ENCODE measurements at regions not wholly inside any gene's neighbourhood (a gene's known extent, or its start where the extent isn't known, plus 50 kb on each side); places are given as distances from the start of the nearest gene placed in this dataset.

DNA sequence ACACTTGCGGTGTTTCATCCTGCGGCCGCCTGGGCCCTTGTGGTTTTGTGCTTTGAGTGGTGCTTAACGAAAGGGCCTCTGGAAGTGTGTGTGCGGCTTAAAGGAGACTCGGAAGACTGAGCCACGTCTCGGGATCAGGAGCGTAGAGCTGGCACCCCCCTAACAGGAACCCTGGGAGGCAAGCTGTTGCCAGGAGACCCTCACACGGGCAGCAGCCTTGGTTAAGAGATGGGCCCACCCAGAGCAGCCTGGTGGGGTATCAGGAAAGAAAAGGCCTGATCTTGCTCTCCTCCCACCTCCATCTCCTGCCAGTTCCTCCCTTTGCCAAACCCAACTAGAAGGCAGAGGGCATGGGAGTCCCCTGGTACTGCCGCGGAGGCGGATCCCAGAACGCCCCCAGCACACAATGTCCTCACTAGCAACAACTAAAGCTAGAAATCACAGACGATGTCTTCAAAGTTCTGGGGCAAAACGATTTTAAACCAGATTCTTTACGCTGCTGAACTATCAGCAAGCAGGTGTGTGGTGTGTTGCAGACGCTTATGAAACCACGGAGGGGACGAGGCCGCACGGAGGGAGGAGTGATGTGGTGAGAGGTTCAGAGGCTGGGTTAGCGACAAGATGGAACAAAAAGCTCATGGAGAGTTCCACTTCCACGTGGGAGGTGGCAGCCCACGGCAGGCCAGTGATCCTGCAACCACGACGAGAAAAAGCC lies 67.0 kb upstream of the INPP5A start:
- TF ChIP-seq, protein P1, sequence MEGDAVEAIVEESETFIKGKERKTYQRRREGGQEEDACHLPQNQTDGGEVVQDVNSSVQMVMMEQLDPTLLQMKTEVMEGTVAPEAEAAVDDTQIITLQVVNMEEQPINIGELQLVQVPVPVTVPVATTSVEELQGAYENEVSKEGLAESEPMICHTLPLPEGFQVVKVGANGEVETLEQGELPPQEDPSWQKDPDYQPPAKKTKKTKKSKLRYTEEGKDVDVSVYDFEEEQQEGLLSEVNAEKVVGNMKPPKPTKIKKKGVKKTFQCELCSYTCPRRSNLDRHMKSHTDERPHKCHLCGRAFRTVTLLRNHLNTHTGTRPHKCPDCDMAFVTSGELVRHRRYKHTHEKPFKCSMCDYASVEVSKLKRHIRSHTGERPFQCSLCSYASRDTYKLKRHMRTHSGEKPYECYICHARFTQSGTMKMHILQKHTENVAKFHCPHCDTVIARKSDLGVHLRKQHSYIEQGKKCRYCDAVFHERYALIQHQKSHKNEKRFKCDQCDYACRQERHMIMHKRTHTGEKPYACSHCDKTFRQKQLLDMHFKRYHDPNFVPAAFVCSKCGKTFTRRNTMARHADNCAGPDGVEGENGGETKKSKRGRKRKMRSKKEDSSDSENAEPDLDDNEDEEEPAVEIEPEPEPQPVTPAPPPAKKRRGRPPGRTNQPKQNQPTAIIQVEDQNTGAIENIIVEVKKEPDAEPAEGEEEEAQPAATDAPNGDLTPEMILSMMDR (IDR thresholded peaks at IDR 0.05 in 2 of 3, conservative IDR thresholded peaks at IDR 0.05 in 1 of 3; ENCODE audit: borderline replicate concordance in 1 of 3, insufficient read depth in 1 of 3, low read depth in 2 of 3, low read length in 2 of 3): no peak
- TF ChIP-seq POLR2A (IDR thresholded peaks at IDR 0.05; ENCODE audit: borderline replicate concordance, extremely low read depth, insufficient read depth, insufficient read length) (no peak), JUND (IDR thresholded peaks at IDR 0.05) (no peak), EZH2phosphoT487 (IDR thresholded peaks at IDR 0.05; ENCODE audit: borderline replicate concordance) (no peak), EZH2 (IDR thresholded peaks at IDR 0.05) (no peak), SP1 (IDR thresholded peaks at IDR 0.05; ENCODE audit: low read depth) (no peak), YY1 (IDR thresholded peaks at IDR 0.05; ENCODE audit: extremely low read depth, insufficient replicate concordance, low read depth, low read length) (no peak), ZNF274 (IDR thresholded peaks at IDR 0.05; ENCODE audit: low read depth, low read length) (no peak), EGR1 (IDR thresholded peaks at IDR 0.05; ENCODE audit: low read depth) (no peak), POLR2AphosphoS5 (IDR thresholded peaks at IDR 0.05; ENCODE audit: low read depth, low read length) (no peak), REST (IDR thresholded peaks at IDR 0.05; ENCODE audit: low read depth) (no peak), SIN3A (IDR thresholded peaks at IDR 0.05; ENCODE audit: low read depth) (no peak)
- TF ChIP-seq, protein P2, sequence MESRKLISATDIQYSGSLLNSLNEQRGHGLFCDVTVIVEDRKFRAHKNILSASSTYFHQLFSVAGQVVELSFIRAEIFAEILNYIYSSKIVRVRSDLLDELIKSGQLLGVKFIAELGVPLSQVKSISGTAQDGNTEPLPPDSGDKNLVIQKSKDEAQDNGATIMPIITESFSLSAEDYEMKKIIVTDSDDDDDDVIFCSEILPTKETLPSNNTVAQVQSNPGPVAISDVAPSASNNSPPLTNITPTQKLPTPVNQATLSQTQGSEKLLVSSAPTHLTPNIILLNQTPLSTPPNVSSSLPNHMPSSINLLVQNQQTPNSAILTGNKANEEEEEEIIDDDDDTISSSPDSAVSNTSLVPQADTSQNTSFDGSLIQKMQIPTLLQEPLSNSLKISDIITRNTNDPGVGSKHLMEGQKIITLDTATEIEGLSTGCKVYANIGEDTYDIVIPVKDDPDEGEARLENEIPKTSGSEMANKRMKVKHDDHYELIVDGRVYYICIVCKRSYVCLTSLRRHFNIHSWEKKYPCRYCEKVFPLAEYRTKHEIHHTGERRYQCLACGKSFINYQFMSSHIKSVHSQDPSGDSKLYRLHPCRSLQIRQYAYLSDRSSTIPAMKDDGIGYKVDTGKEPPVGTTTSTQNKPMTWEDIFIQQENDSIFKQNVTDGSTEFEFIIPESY (IDR thresholded peaks at IDR 0.05; ENCODE audit: extremely low read depth, insufficient replicate concordance, low read length): no peak

All from HCT116 (cell line).